IMR-90 (cell line): ENCODE measurements at regions not wholly inside any gene's neighbourhood (a gene's known extent, or its start where the extent isn't known, plus 50 kb on each side); places are given as distances from the start of the nearest gene placed in this dataset.

Source experiments
- ATAC-seq: fragments of 200-7000 bp; cut with Tn5 transposase; 2 replicates; pipeline ENCODE4 v1.9.1; 2020; ENCODE audit warnings: low read depth, mild to moderate bottlenecking, moderate library complexity
- BruUV-seq: library from RNA; stranded (reverse); fragments of 400-500 nt; replicated peaks from 2 replicates; lab custom pipeline; 2021; lab: Mats Ljungman, UMichigan
- CTCF ChIA-PET: fragments of 300-600 bp; formaldehyde crosslinking; extraction: SDS; loops from one replicate; lab custom pipeline; 2021; ENCODE audit warnings: antibody characterized with exemption; lab: Yijun Ruan, JAX
- POLR2A ChIA-PET: fragments of 300-600 bp; sonication (Branson Sonifier 250); formaldehyde crosslinking; loops from one replicate; lab custom pipeline; 2022; ENCODE audit warnings: antibody characterized with exemption; ENCODE audit not compliant: unreplicated experiment; lab: Charles Lee
- DNase-seq: peaks from one replicate; pipeline ENCODE4 v3.0.0; 2013
- H2AFZ ChIP-seq: replicated peaks from 2 replicates; pipeline ENCODE3; 2013; ENCODE audit warnings: low read length, mild to moderate bottlenecking; ENCODE audit not compliant: poor library complexity
- H2AK5ac ChIP-seq: 2 replicates; pipeline ENCODE4 v1.6.1; 2013; ENCODE audit warnings: low read depth, low read length, inconsistent platforms
- H2AK9ac ChIP-seq: replicated peaks from 2 replicates; pipeline ENCODE3; 2013; ENCODE audit warnings: mild to moderate bottlenecking, low read depth, low read length, moderate library complexity; ENCODE audit not compliant: poor library complexity
- H2BK120ac ChIP-seq: 2 replicates; pipeline ENCODE4 v1.6.1; 2013; ENCODE audit warnings: low read depth, low read length, inconsistent platforms
- H2BK15ac ChIP-seq: 3 replicates; pipeline ENCODE4 v1.6.1; 2013; ENCODE audit warnings: low read depth, low read length, inconsistent platforms
- H2BK20ac ChIP-seq: 2 replicates; pipeline ENCODE4 v1.6.1; 2013; ENCODE audit warnings: low read depth, mild to moderate bottlenecking, inconsistent platforms, low read length, moderate library complexity
- H2BK5ac ChIP-seq: 2 replicates; pipeline ENCODE4 v1.6.1; 2013; ENCODE audit warnings: mild to moderate bottlenecking, low read depth, low read length, inconsistent platforms; ENCODE audit not compliant: poor library complexity, severe bottlenecking
- H3K14ac ChIP-seq: replicated peaks from 2 replicates; pipeline ENCODE4 v1.6.1; 2013; ENCODE audit warnings: low read depth, low read length, inconsistent platforms
- H3K18ac ChIP-seq: 2 replicates; pipeline ENCODE4 v1.6.1; 2013; ENCODE audit warnings: low read depth, low read length, control low read depth
- H3K23ac ChIP-seq: 2 replicates; pipeline ENCODE4 v1.6.1; 2013; ENCODE audit warnings: low read depth, low read length, inconsistent platforms
- H3K27ac ChIP-seq: 2 replicates; pipeline ENCODE4 v1.5.1; 2013; ENCODE audit warnings: mild to moderate bottlenecking, control low read depth, low read length; ENCODE audit not compliant: insufficient read depth
- H3K27me3 ChIP-seq: 2 replicates; pipeline ENCODE4 v1.6.1; 2013; ENCODE audit warnings: low read length; ENCODE audit not compliant: control insufficient read depth, insufficient read depth
- H3K36me3 ChIP-seq: 2 replicates; pipeline ENCODE4 v1.6.1; 2013; ENCODE audit warnings: low read length, mixed read lengths; ENCODE audit not compliant: control insufficient read depth, insufficient read depth
- H3K4ac ChIP-seq: 2 replicates; pipeline ENCODE4 v1.6.1; 2013; ENCODE audit warnings: low read depth, low read length, inconsistent platforms
- H3K4me1 ChIP-seq: 2 replicates; pipeline ENCODE4 v1.6.1; 2013; ENCODE audit warnings: low read length, mixed read lengths; ENCODE audit not compliant: control insufficient read depth, insufficient read depth
- H3K4me2 ChIP-seq: 2 replicates; pipeline ENCODE4 v1.6.1; 2013; ENCODE audit warnings: low read depth, mild to moderate bottlenecking, control low read depth, low read length, moderate library complexity
- H3K4me3 ChIP-seq: 2 replicates; pipeline ENCODE4 v1.5.1; 2013; ENCODE audit warnings: low read depth, mild to moderate bottlenecking, control low read depth, low read length, moderate library complexity; ENCODE audit not compliant: insufficient read depth
- H3K56ac ChIP-seq: 2 replicates; pipeline ENCODE4 v1.6.1; 2013; ENCODE audit warnings: low read length, inconsistent platforms; ENCODE audit not compliant: insufficient read depth; ENCODE audit errors: extremely low read depth
- H3K79me1 ChIP-seq, 2 experiments: 2 replicates each; pipeline ENCODE4 v1.6.1; 2013; ENCODE audit warnings: low read length in 2 of 2, inconsistent platforms in 1 of 2, low read depth in 1 of 2
- H3K9ac ChIP-seq: 2 replicates; pipeline ENCODE4 v1.6.1; 2013; ENCODE audit warnings: low read depth, low read length, control low read depth
- H3K9me1 ChIP-seq: 2 replicates; pipeline ENCODE4 v1.6.1; 2013; ENCODE audit warnings: low read length, inconsistent platforms; ENCODE audit not compliant: insufficient read depth
- H3K9me3 ChIP-seq: 2 replicates; pipeline ENCODE4 v1.6.1; 2013; ENCODE audit warnings: low read length; ENCODE audit not compliant: control insufficient read depth, insufficient read depth
- H4K20me1 ChIP-seq: 2 replicates; pipeline ENCODE4 v1.6.1; 2013; ENCODE audit warnings: low read length, inconsistent platforms; ENCODE audit not compliant: insufficient read depth
- H4K5ac ChIP-seq: 2 replicates; pipeline ENCODE4 v1.6.1; 2013; ENCODE audit warnings: mild to moderate bottlenecking, low read depth, low read length, control low read depth
- H4K8ac ChIP-seq, 2 experiments: 2 replicates each; pipeline ENCODE4 v1.6.1; 2013; ENCODE audit warnings: low read depth in 2 of 2, low read length in 2 of 2, control low read depth in 1 of 2, inconsistent platforms in 1 of 2
- H4K91ac ChIP-seq: 2 replicates; pipeline ENCODE4 v1.6.1; 2013; ENCODE audit warnings: low read depth, low read length, inconsistent platforms; ENCODE audit not compliant: insufficient read depth
- MAFK ChIP-seq: IDR thresholded peaks from 2 replicates; pipeline ENCODE4 v1.6.1; 2012; ENCODE audit warnings: low read depth, low read length, improper control_type of control experiment
- WGBS, 2 experiments: methylation state at CpG; one replicate each; pipeline versions ENCODE4 v1.1.5 to v1.1.7; 2013; ENCODE audit warnings: missing lambda C conversion rate in 2 of 2; ENCODE audit not compliant: insufficient read length in 1 of 2; ENCODE audit errors: extremely low coverage in 2 of 2; 5-methylcytosine and 5-hydroxymethylcytosine counted together
- dilution Hi-C: fragments of 300-500 bp; cut with HindIII; formaldehyde crosslinking; loops from one replicate; pipeline ENCODE4 v1.14.3; 2018; ENCODE audit warnings: low sequenced_read_pairs; ENCODE audit not compliant: unreplicated experiment
- in situ Hi-C: fragments of 300-500 bp; cut with MboI; formaldehyde crosslinking; loops from 3 replicates; pipeline ENCODE4 v1.14.3; 2019; ENCODE audit warnings: low sequenced_read_pairs, inconsistent platforms, mixed read lengths
- intact Hi-C: fragments of 100-400 bp; cut with micrococcal nuclease; formaldehyde crosslinking; loops from 2 replicates; pipeline ENCODE4 v1.10.0; 2022

DNA sequence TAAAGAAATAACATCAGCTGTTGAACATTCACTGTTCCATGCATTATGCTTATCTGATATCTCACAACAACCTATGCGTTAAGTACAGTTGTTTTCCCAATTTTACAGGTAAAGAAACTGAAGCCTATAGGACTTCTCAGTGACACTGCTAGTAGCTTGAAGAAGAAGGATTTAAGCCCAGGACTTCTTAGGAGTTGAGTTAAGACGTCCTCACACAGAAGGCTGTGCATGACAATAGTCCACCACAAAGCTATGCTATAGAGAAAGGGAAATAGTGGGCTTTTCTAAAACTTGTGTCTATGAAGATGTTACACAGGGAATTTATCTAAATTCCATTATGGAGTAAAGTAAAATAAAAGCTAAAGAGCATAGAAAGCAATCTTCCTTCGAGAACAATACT is 120.5 kb upstream of the RASSF8 start:
- intact Hi-C loops (no loop called here), in situ Hi-C loops (no loop called here), dilution Hi-C loops (no loop called here)
- Histone ChIP-seq H4K20me1 (no peaks in the 10 kb centered on the region), H3K4me3 (no peak overlapping the region), H2BK20ac (no peak overlapping the region), H2AFZ (no peak overlapping the region), H3K4me1 (peaks cover 6% of the 10 kb centered on the region), H4K91ac (no peak overlapping the region), H3K9me1 (peaks cover 7% of the 10 kb centered on the region), H3K56ac (no peak overlapping the region), H3K79me1 (no peaks in the 10 kb centered on the region), H3K36me3 (no peaks in the 10 kb centered on the region), H3K18ac (no peak overlapping the region), H3K9ac (no peak overlapping the region), H3K27me3 (no peaks in the 10 kb centered on the region), H3K27ac (no peak overlapping the region), H2AK5ac (no peak overlapping the region), H4K5ac (no peak overlapping the region), H2BK120ac (no peak overlapping the region), H3K14ac (no peak overlapping the region), H2BK5ac (no peak overlapping the region), H2BK15ac (no peak overlapping the region), H2AK9ac (no peak overlapping the region), H3K23ac (no peak overlapping the region), H4K8ac (no peak overlapping the region), H3K4me2 (no peak overlapping the region), H3K9me3 (no peaks in the 10 kb centered on the region), H3K4ac (no peak overlapping the region)
- CTCF ChIA-PET, result no interaction called here
- ATAC-seq, result no peak
- POLR2A ChIA-PET, result no interaction called here
- BruUV-seq, result no TSS peak
- no peak for TF ChIP-seq MAFK
- DNase-seq, result no peak
- WGBS, 2 experiments, result no CpG with 5 or more reads among the region's 3 CpGs
